NB4 (cell line): ENCODE measurements at regions not wholly inside any gene's neighbourhood (a gene's known extent, or its start where the extent isn't known, plus 50 kb on each side); places are given as distances from the start of the nearest gene placed in this dataset.

Experiments
- DNase-seq: peaks from one replicate; pipeline ENCODE4 v3.0.0; 2010; ENCODE audit warnings: low read depth
- H3K4me3 ChIP-seq: one replicate; pipeline ENCODE4 v1.5.1; 2011; ENCODE audit warnings: mild to moderate bottlenecking, low read depth, low read length, moderate library complexity
- MYC ChIP-seq: IDR thresholded peaks from 2 replicates; pipeline ENCODE4 v1.6.1; 2011; ENCODE audit warnings: low read depth, low read length
- POLR2A ChIP-seq: IDR thresholded peaks from 2 replicates; pipeline ENCODE4 v1.6.1; 2011; ENCODE audit warnings: mild to moderate bottlenecking; ENCODE audit not compliant: insufficient read length; ENCODE audit errors: extremely low read depth
- TF ChIP-seq, protein P1 (sequence below): IDR thresholded peaks from 2 replicates; pipeline ENCODE4 v1.6.1; 2011; ENCODE audit warnings: low read depth, low read length
- TF ChIP-seq, protein P2 (sequence below): IDR thresholded peaks from one replicate; pipeline ENCODE4 v1.5.1; 2012; ENCODE audit warnings: low read depth, low read length

GRCh38 chr7:142334806-142335205, 76.9 kb upstream of the PRSS58 start:
- TF ChIP-seq, protein P1, sequence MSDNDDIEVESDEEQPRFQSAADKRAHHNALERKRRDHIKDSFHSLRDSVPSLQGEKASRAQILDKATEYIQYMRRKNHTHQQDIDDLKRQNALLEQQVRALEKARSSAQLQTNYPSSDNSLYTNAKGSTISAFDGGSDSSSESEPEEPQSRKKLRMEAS = no peak
- TF ChIP-seq, protein P2, sequence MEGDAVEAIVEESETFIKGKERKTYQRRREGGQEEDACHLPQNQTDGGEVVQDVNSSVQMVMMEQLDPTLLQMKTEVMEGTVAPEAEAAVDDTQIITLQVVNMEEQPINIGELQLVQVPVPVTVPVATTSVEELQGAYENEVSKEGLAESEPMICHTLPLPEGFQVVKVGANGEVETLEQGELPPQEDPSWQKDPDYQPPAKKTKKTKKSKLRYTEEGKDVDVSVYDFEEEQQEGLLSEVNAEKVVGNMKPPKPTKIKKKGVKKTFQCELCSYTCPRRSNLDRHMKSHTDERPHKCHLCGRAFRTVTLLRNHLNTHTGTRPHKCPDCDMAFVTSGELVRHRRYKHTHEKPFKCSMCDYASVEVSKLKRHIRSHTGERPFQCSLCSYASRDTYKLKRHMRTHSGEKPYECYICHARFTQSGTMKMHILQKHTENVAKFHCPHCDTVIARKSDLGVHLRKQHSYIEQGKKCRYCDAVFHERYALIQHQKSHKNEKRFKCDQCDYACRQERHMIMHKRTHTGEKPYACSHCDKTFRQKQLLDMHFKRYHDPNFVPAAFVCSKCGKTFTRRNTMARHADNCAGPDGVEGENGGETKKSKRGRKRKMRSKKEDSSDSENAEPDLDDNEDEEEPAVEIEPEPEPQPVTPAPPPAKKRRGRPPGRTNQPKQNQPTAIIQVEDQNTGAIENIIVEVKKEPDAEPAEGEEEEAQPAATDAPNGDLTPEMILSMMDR = no peak
- TF ChIP-seq MYC (no peak), POLR2A (no peak)
- no peak for DNase-seq
- no peak overlapping the region for H3K4me3 ChIP-seq

GRCh38 chr7:142334236-142334635, 76.4 kb upstream of the PRSS58 start:
- DNase-seq = no peak
- TF ChIP-seq, protein P2 = no peak
- TF ChIP-seq MYC (no peak), POLR2A (no peak)
- TF ChIP-seq, protein P1 = no peak
- H3K4me3 ChIP-seq = no peak overlapping the region

DNA sequence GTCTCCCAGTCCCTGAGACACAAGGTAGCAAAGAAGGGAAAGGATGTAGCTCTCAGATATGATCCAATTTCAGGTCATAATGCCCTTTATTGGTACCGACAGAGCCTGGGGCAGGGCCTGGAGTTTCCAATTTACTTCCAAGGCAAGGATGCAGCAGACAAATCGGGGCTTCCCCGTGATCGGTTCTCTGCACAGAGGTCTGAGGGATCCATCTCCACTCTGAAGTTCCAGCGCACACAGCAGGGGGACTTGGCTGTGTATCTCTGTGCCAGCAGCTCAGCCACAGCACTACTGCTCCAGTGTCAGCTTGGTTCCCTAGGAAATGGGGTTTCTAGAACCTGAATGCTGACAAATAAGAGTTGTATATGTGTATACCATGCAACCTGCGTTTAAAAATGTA, 74.6 kb upstream of the PRSS58 start:
- no peak overlapping the region for H3K4me3 ChIP-seq
- TF ChIP-seq, protein P1 = no peak
- no peak for TF ChIP-seq MYC
- TF ChIP-seq POLR2A = no peak
- no peak for DNase-seq

DNA sequence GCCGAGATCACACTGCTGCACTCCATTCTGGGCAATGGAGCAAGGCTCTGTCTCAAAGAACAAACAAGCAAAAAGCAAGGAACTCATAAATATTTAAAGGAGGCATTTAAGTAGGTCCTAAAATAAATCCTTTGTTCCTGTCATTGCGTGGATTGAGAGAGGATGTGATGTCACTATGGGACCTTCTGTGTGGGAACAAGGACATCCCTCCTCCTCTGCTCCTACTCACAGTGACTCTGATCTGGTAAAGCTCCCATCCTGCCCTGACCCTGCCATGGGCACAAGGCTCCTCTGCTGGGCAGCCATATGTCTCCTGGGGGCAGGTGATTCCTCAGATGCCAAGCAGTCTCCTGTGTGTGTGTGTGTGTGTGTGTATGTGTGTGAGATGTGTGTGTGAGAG, 74.1 kb upstream of the PRSS58 start:
- no peak for TF ChIP-seq MYC
- TF ChIP-seq, protein P2 = no peak
- no peak for TF ChIP-seq POLR2A
- TF ChIP-seq, protein P1 = no peak
- DNase-seq = no peak
- H3K4me3 ChIP-seq = no peak overlapping the region

DNA sequence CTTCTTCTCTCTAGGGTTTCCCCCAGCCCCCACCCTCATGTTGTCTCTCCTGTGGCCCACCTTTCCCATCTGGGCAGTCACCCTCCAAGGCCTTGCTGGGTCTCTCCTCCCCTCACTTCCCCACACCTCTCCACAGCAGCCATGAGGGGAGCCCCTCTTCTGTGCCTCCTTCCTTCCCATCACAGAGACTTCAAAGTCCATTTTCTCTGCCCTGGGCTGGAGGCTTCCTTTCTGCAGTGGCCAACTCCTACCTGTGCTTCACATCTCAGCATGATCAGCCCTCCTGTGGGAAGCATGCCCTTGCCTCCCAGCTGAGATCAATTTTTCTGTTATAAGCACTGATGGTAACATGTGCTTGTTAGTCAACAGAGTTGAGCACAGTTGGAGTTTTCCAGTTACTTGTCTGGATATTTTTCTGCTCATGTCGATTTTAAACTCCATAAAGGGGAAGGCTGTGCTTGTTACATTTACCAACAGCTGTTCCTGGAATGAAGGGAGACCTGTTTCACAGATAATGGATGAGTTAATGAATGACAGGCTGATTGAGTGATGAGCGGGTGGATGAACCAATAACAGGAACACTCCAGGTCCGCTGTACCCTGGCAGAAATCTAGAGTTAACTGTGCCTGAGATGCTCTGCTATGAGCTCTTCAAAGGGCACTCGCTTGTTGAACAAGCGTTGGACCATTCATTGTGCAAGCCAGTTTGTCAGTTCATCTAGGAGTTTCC, 71.4 kb upstream of the PRSS58 start:
- TF ChIP-seq POLR2A (no peak), MYC (no peak)
- TF ChIP-seq, protein P2 = no peak
- TF ChIP-seq, protein P1 = no peak
- H3K4me3 ChIP-seq = no peak overlapping the region
- no peak for DNase-seq

GRCh38 chr7:142328551-142328950, 70.7 kb upstream of the PRSS58 start:
- DNase-seq = no peak
- TF ChIP-seq, protein P1 = no peak
- TF ChIP-seq, protein P2 = no peak
- TF ChIP-seq MYC (no peak), POLR2A (no peak)
- no peak overlapping the region for H3K4me3 ChIP-seq
